HG02759 (cell line): ENCODE measurements at regions not wholly inside any gene's neighbourhood (a gene's known extent, or its start where the extent isn't known, plus 50 kb on each side); places are given as distances from the start of the nearest gene placed in this dataset.

Source experiments
- ATAC-seq: cut with Tn5 transposase; IDR thresholded peaks from one replicate; pipeline ENCODE4 v1.9.1; 2021; ENCODE audit warnings: mild to moderate bottlenecking, moderate library complexity; ENCODE audit not compliant: unreplicated experiment

GRCh38 chr7:20562461-20562860 lies 53.0 kb upstream of the ABCB5 start:
- ATAC-seq = no peak
